ENCODE measurements at regions not wholly inside any gene's neighbourhood (a gene's known extent, or its start where the extent isn't known, plus 50 kb on each side); places are given as distances from the start of the nearest gene placed in this dataset.
"Not testable (repeated sequence)": the region's sequence is repeated elsewhere in the genome, so short reads cannot be mapped to it uniquely, and the experiment has no call there.

- DNase-seq: no peak
Measured at GRCh38 chr4:37555322-37555721, 130.9 kb downstream of the RELL1 start.

- DNase-seq: not testable (repeated sequence)
Measured at GRCh38 chr4:37549866-37550265, 136.3 kb downstream of the RELL1 start.

- DNase-seq: peak; percentile 13
Measured at GRCh38 chr4:37549041-37549440, 137.1 kb downstream of the RELL1 start.

DNA sequence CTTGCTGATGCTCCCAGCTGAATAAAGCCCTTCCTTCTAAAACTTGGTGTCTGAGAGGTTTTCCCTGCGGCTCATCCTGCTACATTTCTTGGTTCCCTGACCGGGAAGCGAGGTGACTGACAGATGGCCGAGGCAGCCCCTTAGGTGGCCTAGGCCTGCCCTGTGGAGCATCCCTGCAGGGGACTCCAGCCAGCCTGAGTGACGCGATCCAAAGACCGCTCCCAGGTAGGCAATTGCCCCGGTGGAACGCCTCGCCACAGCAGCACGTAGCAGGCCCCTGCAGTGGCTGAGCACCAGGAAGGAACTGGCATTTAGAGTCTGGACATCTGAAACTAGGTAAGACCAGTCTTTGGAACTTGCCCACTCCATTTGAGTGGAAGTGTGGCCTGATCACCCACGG is 139.6 kb downstream of the RELL1 start:
- DNase-seq: no peak

GRCh38 chr4:37542706-37543105 is 143.5 kb downstream of the RELL1 start:
- DNase-seq: no peak

- DNase-seq: no peak
Measured at GRCh38 chr4:37541956-37542355, 144.2 kb downstream of the RELL1 start.

DNA sequence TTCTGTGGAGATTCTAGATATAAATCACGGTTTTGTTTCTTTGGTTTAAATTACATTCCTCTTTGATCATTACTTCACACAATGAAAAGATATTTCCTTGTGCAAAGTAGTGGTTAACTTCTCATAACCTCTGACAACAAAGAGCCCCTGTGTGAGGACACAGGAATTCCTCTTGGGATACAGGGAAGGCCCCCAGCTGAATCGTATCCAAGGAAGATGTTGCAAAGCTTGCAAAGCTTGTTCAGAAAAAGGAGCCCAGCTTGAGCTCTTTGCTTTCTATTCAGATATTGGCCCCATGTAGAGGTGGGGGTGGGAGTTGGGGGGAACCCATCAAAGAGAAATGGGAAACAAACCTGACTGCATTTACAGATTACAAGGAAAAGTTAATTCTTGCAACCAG is 145.7 kb downstream of the RELL1 start:
- peak; percentile 32 for DNase-seq

DNA sequence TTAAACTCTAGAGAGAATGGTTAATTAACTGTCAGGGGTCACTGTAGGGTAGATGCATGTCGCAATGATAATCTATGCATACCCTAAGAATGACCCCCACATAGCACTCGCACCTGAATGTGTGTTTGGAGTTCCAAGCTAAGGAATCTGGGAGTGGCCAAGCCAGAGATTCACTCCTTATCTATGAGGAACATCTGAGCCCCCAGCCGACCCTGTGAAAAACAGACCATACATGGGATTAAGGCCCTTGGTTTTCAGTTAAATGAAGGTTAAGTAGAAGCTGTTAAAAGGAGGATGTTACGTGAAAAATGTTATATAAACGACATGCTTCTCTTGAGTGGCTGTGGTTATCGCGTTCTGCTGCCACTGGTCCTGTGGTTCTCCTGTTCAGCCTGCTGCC is 147.2 kb downstream of the RELL1 start:
- no peak for DNase-seq

GRCh38 chr4:37537484-37537883 is 148.7 kb downstream of the RELL1 start:
- DNase-seq: no peak

DNA sequence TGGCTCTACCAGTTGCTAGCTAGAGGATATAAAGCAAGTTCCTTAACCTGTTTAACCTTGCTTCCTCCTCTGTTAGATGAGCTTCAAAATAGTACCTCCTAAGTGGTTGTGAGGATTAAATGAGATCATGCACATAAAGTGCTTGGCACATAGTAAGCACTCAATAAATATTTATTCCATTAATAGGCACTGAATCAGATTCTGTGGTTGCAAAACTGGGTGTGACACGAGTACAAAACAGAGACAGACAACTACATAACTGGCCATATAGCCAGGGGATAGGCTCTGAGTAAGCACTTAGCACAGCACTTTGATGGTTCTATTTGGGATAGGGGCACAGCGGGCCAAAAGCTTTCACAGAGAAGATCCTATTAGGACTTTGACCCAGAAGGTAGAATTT is 150.3 kb downstream of the RELL1 start:
- no peak for DNase-seq

DNA sequence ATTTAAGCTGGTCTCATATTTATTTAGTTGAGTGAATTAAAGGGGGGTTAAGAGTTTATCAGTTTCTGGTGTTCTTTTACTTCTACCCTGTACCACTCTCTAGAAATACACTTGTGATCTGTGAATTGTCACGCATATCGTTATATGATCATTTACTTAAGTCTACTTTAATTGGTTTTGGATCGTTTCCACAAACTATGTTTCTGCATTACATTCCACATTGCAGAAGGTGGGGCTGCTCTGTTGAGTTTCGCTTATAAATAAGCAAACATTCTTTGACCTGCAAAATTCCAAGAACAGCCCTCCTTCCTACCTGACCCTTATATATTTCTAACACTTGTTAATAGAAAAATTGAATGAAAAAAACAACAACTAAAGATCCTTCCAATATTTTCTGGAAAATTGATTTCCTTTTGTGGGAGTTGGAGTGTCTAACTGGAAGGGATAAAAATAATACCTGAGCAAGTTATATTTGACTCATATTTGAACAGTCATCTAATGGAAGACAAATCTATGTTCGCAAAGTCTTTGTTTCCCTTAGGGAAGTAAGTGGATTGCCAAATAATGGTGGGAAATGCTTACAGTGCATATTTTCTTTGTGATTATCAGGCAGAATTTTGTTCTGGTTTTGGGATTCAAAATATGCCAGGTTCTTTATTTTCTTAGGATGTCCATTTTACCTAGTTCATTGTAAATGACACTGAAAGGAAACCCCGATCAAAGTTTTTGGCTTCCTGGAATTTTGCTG is 152.7 kb downstream of the RELL1 start:
- no peak for DNase-seq

DNA sequence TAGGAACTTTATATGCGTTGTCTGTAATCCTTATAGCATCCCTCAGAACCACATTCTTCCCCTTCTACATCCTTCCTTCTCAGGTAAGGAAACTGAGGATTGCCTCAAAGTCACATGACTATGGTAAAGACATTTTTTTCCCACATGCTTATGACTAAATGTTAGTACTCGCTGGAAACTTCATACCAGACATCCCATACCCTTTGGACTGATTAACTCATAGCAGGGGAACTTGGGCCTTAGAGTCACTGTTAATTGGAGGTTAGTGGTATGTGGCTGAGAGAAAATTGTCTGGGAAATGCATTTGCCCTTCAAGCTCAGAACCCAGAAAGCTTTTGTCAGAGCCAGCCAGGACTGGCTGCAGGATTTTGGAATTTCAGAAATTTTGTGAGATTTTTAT is 155.0 kb downstream of the RELL1 start:
- DNase-seq: no peak

DNA sequence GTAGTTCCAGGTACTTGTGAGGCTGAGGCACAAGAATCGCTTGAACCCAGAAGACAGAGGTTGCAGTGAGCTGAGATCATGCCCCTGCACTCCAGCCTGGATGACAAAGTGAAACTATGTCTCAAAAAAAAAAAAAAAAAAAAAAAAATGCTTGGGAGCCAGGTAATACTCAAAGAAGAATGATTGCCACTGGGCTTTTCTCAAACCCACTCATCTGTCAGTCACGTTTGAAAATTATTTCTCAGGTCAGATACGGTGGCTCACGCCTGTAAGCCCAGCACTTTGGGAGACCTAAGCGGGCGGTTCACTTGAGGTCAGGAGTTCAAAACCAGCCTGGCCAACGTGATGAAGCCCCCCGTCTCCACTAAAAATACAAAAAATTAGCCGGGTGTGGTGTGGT is 155.7 kb downstream of the RELL1 start:
- no peak for DNase-seq

DNA sequence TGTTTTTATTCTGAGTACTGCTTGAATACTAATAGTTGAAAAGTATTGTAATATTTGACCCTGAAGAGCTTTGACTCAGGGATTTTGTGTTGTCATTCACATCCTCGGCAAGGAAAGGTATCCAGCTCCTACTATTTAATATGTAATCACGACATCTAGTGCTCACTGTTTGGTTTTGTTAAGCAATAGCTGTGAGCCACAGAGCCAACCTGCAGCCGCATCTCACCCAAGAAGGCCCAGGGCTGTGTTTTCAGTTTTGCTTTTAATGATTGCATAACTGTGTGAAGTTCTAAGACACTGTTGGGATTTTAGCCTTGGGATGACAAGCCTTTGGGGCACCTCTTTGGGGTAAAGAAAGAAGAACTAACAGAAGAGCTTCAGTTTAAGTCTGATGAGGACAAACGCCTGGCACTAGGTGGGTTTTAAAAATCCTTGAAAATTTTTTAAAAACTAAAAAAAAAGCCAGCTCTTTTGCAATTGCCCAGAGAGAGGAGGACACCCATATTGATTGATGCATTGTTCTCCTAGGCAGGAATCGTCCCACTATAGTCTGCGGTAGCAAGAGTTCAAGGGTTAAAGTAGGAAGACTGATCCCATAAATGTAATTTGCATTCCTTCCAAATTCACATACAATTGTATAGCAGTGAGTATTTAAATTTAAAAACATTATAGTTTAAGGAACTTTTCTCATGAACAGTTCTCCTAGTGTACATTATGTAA is 157.8 kb downstream of the RELL1 start:
- no peak for DNase-seq

DNA sequence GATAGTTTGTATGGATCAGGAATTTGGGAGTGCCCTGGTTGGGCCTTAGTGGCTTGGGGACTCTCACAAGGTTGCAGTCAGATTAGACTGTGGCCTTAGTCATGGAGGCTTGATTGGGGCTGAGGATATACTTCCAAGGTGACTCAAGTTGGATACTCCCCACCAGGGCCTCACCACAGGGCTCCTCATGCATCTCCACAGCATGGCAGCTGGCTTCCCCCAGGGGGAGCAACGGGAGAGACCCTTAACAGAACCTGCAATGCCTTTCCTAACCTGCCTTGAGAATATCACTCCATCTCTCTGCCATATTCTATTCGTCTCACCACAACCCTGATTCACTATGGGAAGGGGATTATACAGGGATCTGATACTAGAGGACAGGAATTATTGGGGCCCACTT is 161.9 kb downstream of the RELL1 start:
- no peak for DNase-seq

- no peak for DNase-seq
Measured at GRCh38 chr4:37522996-37523395, 163.2 kb downstream of the RELL1 start.

- no peak for DNase-seq
Measured at GRCh38 chr4:37517326-37517725, 168.8 kb downstream of the RELL1 start.

DNA sequence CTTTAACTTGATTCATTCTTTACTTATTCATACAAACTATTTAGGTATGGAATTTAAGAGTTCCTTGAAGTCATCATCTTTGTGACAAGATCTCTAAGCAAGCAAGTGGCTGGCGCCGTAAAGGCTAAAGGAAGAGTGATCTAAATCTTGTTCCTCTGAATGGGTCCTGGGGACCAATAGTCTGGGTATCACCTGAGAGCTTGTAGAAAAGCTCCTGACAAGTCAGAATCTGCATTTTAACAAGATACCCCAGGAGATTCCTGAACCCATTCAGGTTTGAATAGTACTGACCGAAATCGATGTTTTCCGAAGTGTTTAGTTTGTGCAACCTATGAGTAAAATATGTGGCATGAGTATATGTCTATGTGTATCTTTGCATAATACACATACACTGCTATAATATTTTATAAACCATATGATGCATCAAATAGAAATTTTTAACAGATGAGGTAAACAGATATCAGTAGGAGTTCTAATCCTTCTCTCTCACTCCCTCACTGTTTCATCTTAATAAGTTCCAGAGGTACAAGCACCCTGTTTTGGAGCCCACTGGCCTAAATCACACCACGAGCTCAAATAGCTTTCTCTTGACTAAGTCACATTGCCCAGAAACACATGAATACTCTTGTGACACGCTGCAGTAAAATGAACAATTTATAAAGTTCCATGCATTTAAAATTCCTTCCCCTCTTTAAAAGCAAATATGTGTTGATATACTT is 170.0 kb downstream of the RELL1 start:
- DNase-seq: no peak

- DNase-seq: no peak
Measured at GRCh38 chr4:37510626-37511025, 175.6 kb downstream of the RELL1 start.

GRCh38 chr4:37503261-37503660 is 182.9 kb downstream of the RELL1 start:
- DNase-seq: no peak

DNA sequence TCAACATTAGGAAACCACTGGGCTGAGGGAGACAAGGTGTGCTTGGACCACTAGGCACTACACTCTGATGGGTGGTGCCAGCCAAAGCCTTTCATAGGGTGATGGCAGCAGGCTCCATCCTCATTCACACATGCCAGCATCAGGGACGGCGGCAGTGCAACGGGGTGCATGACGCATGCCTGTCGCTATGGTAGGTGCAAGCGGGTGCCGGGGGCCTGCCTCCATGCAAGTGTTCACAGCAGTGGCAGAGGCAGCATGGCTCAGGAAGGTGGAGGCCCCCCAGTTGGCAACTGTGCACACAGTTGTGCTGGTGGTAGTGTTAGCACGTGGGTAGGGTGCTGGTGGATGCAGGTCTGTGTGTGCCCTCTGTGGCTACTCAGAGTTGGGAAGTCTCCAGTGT is 184.1 kb downstream of the RELL1 start:
- DNase-seq: no peak

Data from tongue (tissue), 1 donor.